ENCODE measurements at regions not wholly inside any gene's neighbourhood (a gene's known extent, or its start where the extent isn't known, plus 50 kb on each side); places are given as distances from the start of the nearest gene placed in this dataset.

DNA sequence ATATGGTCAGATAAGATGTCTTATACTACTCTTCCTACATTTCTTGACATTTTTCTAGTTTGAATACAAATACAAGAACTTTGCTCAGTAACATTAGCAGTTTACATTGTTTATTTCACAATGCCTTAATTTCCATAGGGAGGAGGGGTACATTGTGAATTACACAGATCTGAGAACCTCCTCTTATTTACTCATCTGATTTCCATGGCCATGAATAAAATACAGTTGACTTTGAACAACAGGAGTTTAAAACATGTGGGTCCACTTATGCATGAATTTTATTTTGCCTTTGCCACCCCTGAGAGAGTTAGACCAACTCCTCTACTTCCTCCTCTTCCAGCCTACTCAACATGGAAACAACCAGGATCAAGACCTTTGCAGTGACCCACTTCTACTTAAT is 67.7 kb downstream of the MGST1 start:
- TF ChIP-seq, protein P1, sequence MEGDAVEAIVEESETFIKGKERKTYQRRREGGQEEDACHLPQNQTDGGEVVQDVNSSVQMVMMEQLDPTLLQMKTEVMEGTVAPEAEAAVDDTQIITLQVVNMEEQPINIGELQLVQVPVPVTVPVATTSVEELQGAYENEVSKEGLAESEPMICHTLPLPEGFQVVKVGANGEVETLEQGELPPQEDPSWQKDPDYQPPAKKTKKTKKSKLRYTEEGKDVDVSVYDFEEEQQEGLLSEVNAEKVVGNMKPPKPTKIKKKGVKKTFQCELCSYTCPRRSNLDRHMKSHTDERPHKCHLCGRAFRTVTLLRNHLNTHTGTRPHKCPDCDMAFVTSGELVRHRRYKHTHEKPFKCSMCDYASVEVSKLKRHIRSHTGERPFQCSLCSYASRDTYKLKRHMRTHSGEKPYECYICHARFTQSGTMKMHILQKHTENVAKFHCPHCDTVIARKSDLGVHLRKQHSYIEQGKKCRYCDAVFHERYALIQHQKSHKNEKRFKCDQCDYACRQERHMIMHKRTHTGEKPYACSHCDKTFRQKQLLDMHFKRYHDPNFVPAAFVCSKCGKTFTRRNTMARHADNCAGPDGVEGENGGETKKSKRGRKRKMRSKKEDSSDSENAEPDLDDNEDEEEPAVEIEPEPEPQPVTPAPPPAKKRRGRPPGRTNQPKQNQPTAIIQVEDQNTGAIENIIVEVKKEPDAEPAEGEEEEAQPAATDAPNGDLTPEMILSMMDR (IDR thresholded peaks at IDR 0.05; ENCODE audit: low read depth, low read length, missing control alignments), result no peak
- no peak overlapping the region for H3K4me3 ChIP-seq (ENCODE audit: low read depth, low read length)
- DNase-seq (ENCODE audit: low read depth), result no peak
- in situ Hi-C loops (cut with HindIII; ENCODE audit: low sequenced_read_pairs), result no loop called here

DNA sequence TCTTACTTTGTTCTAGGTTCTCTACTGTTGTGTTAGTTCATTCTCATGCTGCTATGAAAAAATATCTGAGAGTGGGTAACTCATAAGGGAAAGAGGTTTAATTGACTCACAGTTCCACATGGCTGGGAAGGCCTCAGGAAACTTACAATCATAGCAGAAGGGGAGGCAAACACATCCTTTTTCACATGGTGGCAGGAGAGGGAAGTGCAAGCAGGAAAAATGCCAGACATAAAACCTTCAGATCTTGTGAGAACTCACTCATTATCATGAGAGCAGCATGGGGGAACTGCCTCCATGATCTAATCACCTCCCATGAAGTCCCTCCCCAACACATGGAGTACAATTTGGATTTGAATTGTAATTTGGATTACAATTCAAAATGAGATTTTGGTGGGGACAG is 69.6 kb downstream of the MGST1 start:
- DNase-seq (ENCODE audit: low read depth), result no peak
- in situ Hi-C loops (cut with HindIII; ENCODE audit: low sequenced_read_pairs), result no loop called here
- no peak overlapping the region for H3K4me3 ChIP-seq (ENCODE audit: low read depth, low read length)
- TF ChIP-seq, protein P1 (IDR thresholded peaks at IDR 0.05; ENCODE audit: low read depth, low read length, missing control alignments), result no peak

DNA sequence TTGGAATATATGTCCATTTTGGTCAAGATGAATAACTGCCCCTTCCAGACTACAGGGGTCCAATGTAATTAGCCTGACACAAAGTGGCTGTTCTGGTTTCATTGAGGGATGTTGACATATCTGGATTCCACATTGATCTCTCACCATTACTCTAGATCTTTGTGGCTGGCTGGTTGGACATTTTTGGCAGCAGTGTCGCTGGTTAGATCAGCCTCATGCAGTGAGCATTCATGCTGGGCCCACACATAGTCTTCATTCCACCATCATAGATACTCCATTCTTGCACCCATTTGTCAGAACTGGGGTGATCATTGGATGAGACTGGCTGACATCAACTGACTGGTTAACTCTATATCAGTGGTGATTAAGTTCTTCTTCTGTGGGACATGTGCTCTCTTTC is 74.4 kb downstream of the MGST1 start:
- TF ChIP-seq, protein P1 (IDR thresholded peaks at IDR 0.05; ENCODE audit: low read depth, low read length, missing control alignments), result no peak
- in situ Hi-C loops (cut with HindIII; ENCODE audit: low sequenced_read_pairs), result no loop called here
- no peak overlapping the region for H3K4me3 ChIP-seq (ENCODE audit: low read depth, low read length)
- no peak for DNase-seq (ENCODE audit: low read depth)

DNA sequence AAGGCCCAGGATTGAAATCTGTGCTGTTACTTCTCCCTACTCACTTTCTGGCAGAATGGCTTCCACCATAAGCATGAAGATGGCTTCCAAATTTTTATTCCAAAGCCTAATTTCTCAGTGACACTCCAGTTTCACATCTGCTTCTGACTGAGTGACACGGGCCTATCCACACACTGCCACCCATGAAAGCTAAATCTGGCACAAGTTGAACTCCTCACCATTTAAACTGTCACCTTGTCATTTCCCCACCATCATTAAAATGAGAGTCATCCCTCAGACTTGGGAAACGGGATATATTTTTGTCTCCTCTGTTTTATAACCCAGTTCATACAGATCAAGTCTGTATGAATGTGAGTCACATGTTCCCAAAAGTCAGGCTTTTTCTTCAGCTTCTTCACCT is 77.1 kb downstream of the MGST1 start:
- no peak for DNase-seq (ENCODE audit: low read depth)
- no peak overlapping the region for H3K4me3 ChIP-seq (ENCODE audit: low read depth, low read length)
- TF ChIP-seq, protein P1 (IDR thresholded peaks at IDR 0.05; ENCODE audit: low read depth, low read length, missing control alignments), result no peak
- in situ Hi-C loops (cut with HindIII; ENCODE audit: low sequenced_read_pairs), result no loop called here

DNA sequence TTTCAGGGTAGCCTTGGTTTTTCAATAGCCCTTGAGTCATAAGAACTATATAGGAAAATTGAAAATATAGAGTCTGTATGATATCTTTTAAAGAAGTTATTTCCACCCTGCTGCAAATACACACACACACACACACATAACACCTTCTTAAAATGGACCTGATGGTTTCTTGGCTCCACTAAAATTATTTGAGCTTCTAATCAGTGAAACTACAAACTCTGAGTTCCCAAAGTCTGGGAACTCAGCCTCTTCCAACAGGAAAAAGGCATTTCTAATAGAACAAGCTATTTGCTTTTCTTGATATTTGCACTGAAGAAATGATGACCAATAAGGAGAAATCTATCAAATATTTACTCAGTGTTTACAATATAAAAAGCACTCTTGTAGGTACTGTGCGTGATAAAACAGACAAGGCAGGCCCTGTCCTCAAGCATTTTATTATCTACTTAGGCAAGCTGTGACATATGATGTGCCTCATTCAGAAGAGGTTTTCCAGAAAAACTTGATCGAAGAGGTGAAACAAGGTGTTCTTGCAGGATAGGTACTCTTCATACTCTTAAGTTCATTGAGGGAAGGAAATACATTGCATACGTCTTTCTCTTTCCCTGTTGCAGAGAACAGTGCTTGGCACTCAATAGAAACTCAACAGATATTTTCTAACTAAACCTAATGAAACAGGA is 88.6 kb downstream of the MGST1 start:
- no peak for DNase-seq (ENCODE audit: low read depth)
- H3K4me3 ChIP-seq (ENCODE audit: low read depth, low read length), result no peak overlapping the region
- in situ Hi-C loops (cut with HindIII; ENCODE audit: low sequenced_read_pairs), result no loop called here
- TF ChIP-seq, protein P1 (IDR thresholded peaks at IDR 0.05; ENCODE audit: low read depth, low read length, missing control alignments), result no peak

DNA sequence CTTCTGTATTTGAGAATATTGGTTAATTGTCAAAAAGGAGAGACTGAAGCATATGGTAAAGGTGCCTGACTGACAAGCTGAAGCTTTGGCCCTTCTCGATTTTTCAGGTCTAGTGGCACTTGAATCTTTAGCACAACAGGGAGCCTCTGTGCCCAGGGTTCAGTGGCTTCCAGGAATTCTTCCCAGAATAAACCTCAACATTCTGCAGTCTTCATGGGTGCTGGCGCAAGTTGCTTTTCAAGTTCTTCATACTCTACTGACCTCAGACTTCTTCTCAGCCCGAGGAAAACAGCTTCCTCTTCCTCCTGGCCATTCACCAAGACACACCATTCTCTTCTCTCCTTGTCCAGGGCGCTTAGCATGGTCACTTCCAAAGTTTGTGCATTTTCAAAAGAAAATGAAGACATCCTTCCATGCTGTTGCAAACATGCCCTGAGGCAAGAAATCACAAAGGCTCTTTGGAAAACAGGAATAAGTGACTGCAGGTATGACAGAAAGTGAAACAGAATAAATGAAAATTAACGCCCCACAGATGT is 89.9 kb downstream of the MGST1 start:
- in situ Hi-C loops (cut with HindIII; ENCODE audit: low sequenced_read_pairs), result no loop called here
- no peak overlapping the region for H3K4me3 ChIP-seq (ENCODE audit: low read depth, low read length)
- TF ChIP-seq, protein P1 (IDR thresholded peaks at IDR 0.05; ENCODE audit: low read depth, low read length, missing control alignments), result no peak
- DNase-seq (ENCODE audit: low read depth), result no peak
